Tongue (tissue), 1 donor: ENCODE measurements at regions not wholly inside any gene's neighbourhood (a gene's known extent, or its start where the extent isn't known, plus 50 kb on each side); places are given as distances from the start of the nearest gene placed in this dataset.
"Not testable (repeated sequence)": the region's sequence is repeated elsewhere in the genome, so short reads cannot be mapped to it uniquely, and the experiment has no call there.

Experiments
- DNase-seq: peaks from one replicate; pipeline ENCODE4 v3.0.0-alpha.2; 2015

- no peak for DNase-seq
These were observed 216.9 kb upstream of the ADRA1D start for GRCh38 chr20:4465855-4466545.

GRCh38 chr20:4465212-4465611 lies 216.1 kb upstream of the ADRA1D start:
- DNase-seq, result no peak

- not testable (repeated sequence) for DNase-seq
These were observed 213.7 kb upstream of the ADRA1D start for GRCh38 chr20:4462801-4463200.

- DNase-seq, result no peak
These were observed 210.0 kb upstream of the ADRA1D start for GRCh38 chr20:4459081-4459480.

- DNase-seq, result no peak
These were observed 208.8 kb upstream of the ADRA1D start for GRCh38 chr20:4457566-4458543.

GRCh38 chr20:4455996-4456395 lies 206.9 kb upstream of the ADRA1D start:
- no peak for DNase-seq

- DNase-seq, result no peak
These were observed 206.2 kb upstream of the ADRA1D start for GRCh38 chr20:4455301-4455701.

GRCh38 chr20:4454111-4454510 lies 205.0 kb upstream of the ADRA1D start:
- no peak for DNase-seq

GRCh38 chr20:4453359-4453758 lies 204.3 kb upstream of the ADRA1D start:
- DNase-seq, result no peak

GRCh38 chr20:4451487-4452081 lies 202.5 kb upstream of the ADRA1D start:
- DNase-seq, result no peak

GRCh38 chr20:4449957-4450715 lies 201.0 kb upstream of the ADRA1D start:
- peak; percentile 10 for DNase-seq

- DNase-seq, result no peak
These were observed 196.7 kb upstream of the ADRA1D start for GRCh38 chr20:4445784-4446183.

GRCh38 chr20:4445331-4445730 lies 196.2 kb upstream of the ADRA1D start:
- DNase-seq, result no peak

GRCh38 chr20:4444404-4444803 lies 195.3 kb upstream of the ADRA1D start:
- DNase-seq, result no peak

GRCh38 chr20:4443016-4443415 lies 193.9 kb upstream of the ADRA1D start:
- no peak for DNase-seq

- DNase-seq, result no peak
These were observed 192.8 kb upstream of the ADRA1D start for GRCh38 chr20:4441871-4442270.

- no peak for DNase-seq
These were observed 192.1 kb upstream of the ADRA1D start for GRCh38 chr20:4441191-4441590.

GRCh38 chr20:4439461-4439860 lies 190.4 kb upstream of the ADRA1D start:
- peak; percentile 38 for DNase-seq

GRCh38 chr20:4437131-4437530 lies 188.0 kb upstream of the ADRA1D start:
- no peak for DNase-seq

- no peak for DNase-seq
These were observed 186.8 kb upstream of the ADRA1D start for GRCh38 chr20:4435671-4436455.

- peak; percentile 29 for DNase-seq
These were observed 186.1 kb upstream of the ADRA1D start for GRCh38 chr20:4435225-4435624.
